ENCODE measurements at regions not wholly inside any gene's neighbourhood (a gene's known extent, or its start where the extent isn't known, plus 50 kb on each side); places are given as distances from the start of the nearest gene placed in this dataset.
A peak's percentile ranks its signal among the peaks of the same experiment; 100 is the strongest.

DNA sequence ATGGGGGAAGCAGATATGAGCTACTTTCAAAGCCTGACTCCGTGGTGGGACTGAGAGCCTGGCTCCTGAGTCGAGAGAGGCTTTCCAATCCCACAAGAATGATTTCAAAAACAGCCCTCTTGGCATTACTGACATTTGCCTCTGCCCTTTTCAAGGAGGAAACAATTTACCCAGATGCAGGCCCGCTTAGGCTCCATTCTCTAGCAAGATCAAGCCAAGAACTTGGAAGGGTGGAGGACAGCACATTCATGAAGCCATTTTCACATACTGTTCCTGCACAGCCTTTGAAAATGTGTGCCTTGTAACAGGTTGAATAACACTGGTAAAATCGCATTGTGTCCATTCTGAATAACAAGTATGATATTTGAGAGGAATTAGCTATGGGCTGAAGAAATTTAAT lies 58.2 kb upstream of the EED start:
- no peak for DNase-seq (ENCODE audit: unreplicated experiment)
- no peaks in the 10 kb centered on the region for H3K27me3 Mint-ChIP-seq (ENCODE audit: insufficient read depth, unreplicated experiment)
- CTCF ChIA-PET, result interaction anchor here (1.0 to 1.4 kb wide), 4 partner anchors 70 to 331 kb away, joined by 3 to 5 read pairs (median 4); partner anchors contain the start of gene CCDC83
- no peaks in the 10 kb centered on the region for H3K36me3 Mint-ChIP-seq (ENCODE audit: insufficient read depth, unreplicated experiment)
- no peak overlapping the region for H3K27ac Mint-ChIP-seq (ENCODE audit: low read depth, unreplicated experiment)
- POLR2A ChIA-PET, result interaction anchor here (0.9 to 1.3 kb wide), 2 partner anchors 11 to 119 kb away, joined by 3 to 4 read pairs; no protein-coding TSS in a partner anchor
- no peak overlapping the region for H3K4me3 Mint-ChIP-seq (ENCODE audit: unreplicated experiment)
- no peak for TF ChIP-seq CTCF (IDR thresholded peaks at IDR 0.05; ENCODE audit: unreplicated experiment)
- intact Hi-C loops (cut with micrococcal nuclease), result no loop called here
- no peaks in the 10 kb centered on the region for H3K4me1 Mint-ChIP-seq (ENCODE audit: insufficient read depth, unreplicated experiment)
- BruUV-seq (replicated peaks), result no TSS peak
- no peaks in the 10 kb centered on the region for H3K9me3 Mint-ChIP-seq (ENCODE audit: unreplicated experiment)

DNA sequence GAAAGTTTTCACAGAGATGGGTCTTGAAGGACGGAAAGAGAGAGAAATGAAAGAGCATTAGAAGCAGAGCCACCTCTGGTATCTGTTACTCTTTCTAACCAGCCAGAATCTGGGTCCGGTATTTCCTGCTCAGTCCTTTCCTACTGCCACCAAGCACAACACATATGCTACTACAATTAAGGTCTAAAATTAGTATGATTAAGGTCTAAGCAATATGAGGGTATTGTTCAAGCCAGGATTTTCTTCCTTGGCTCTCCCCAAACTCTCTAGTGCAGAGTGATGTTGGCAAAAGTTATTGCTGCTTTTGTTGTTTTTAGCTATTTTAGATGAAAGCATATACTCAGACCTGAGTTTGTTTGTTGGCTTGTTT lies 59.2 kb upstream of the EED start:
- POLR2A ChIA-PET, result no interaction called here
- BruUV-seq (replicated peaks), result no TSS peak
- H3K4me1 Mint-ChIP-seq (ENCODE audit: insufficient read depth, unreplicated experiment), result no peaks in the 10 kb centered on the region
- no peaks in the 10 kb centered on the region for H3K27me3 Mint-ChIP-seq (ENCODE audit: insufficient read depth, unreplicated experiment)
- TF ChIP-seq CTCF (IDR thresholded peaks at IDR 0.05; ENCODE audit: unreplicated experiment), result no peak
- intact Hi-C loops (cut with micrococcal nuclease), result no loop called here
- no peaks in the 10 kb centered on the region for H3K36me3 Mint-ChIP-seq (ENCODE audit: insufficient read depth, unreplicated experiment)
- no peak overlapping the region for H3K4me3 Mint-ChIP-seq (ENCODE audit: unreplicated experiment)
- CTCF ChIA-PET, result interaction anchor here (4.2 kb wide), 1 partner anchor 8 kb away, joined by 30 read pairs; no protein-coding TSS in a partner anchor
- no peaks in the 10 kb centered on the region for H3K9me3 Mint-ChIP-seq (ENCODE audit: unreplicated experiment)
- no peak overlapping the region for H3K27ac Mint-ChIP-seq (ENCODE audit: low read depth, unreplicated experiment)
- DNase-seq (ENCODE audit: unreplicated experiment), result no peak

DNA sequence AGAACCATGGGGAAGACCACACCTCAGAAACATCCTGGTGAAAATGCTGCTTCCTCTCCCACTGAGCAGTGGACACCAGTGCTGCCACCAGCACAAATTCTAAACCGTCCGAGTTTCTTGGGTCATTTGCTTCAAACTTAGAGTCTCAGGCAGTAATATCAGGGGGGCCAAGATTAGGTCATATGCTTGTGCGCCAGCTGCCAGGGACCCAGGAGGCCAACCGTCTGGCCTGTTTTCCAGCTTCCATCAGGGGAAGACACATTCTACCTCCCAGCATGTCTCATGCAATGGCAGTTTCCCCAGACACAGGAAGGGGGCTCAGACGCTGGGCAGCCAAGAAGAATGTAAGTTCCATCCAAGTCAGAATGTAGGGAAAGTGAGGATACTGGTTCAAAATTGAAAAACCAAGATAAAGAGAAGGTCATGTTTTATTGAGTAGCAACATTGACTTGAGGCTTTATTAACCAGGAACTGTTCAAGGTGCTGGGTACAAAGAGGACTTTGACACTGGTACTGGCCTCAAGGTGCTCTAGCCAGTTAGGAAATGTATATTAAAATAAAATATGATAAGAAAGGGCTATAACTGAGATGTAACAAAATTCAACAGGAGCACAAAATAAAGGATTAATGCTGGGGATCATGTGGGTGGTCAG lies 59.7 kb upstream of the EED start:
- no peaks in the 10 kb centered on the region for H3K4me1 Mint-ChIP-seq (ENCODE audit: insufficient read depth, unreplicated experiment)
- no TSS peak for BruUV-seq (replicated peaks)
- no peaks in the 10 kb centered on the region for H3K27me3 Mint-ChIP-seq (ENCODE audit: insufficient read depth, unreplicated experiment)
- H3K4me3 Mint-ChIP-seq (ENCODE audit: unreplicated experiment), result no peak overlapping the region
- no peak for DNase-seq (ENCODE audit: unreplicated experiment)
- H3K9me3 Mint-ChIP-seq (ENCODE audit: unreplicated experiment), result no peaks in the 10 kb centered on the region
- ChIA-PET CTCF (interaction anchor here (0.8 to 4.2 kb wide), 4 partner anchors 9 to 143 kb away, joined by 3 to 30 read pairs (median 8); partner anchors contain the start of gene PICALM), POLR2A (interaction anchor here (0.7 to 2.6 kb wide), 3 partner anchors 8 to 24 kb away, joined by 3 to 12 read pairs (median 12); no protein-coding TSS in a partner anchor)
- no peaks in the 10 kb centered on the region for H3K36me3 Mint-ChIP-seq (ENCODE audit: insufficient read depth, unreplicated experiment)
- no peak for TF ChIP-seq CTCF (IDR thresholded peaks at IDR 0.05; ENCODE audit: unreplicated experiment)
- H3K27ac Mint-ChIP-seq (ENCODE audit: low read depth, unreplicated experiment), result no peak overlapping the region
- intact Hi-C loops (cut with micrococcal nuclease), result no loop called here

- CTCF ChIA-PET, result interaction anchor here (0.6 to 4.2 kb wide), 8 partner anchors 9 to 330 kb away, joined by 3 to 30 read pairs (median 4); partner anchors contain the start of gene PICALM
- no peaks in the 10 kb centered on the region for H3K4me1 Mint-ChIP-seq (ENCODE audit: insufficient read depth, unreplicated experiment)
- intact Hi-C loops (cut with micrococcal nuclease), result no loop called here
These were observed 60.9 kb upstream of the EED start for GRCh38 chr11:86183694-86184093.

More at GRCh38 chr11:86183694-86184093, 60.9 kb upstream of the EED start:
- Mint-ChIP-seq H3K27ac (ENCODE audit: low read depth, unreplicated experiment) (no peak overlapping the region), H3K27me3 (ENCODE audit: insufficient read depth, unreplicated experiment) (no peaks in the 10 kb centered on the region), H3K36me3 (ENCODE audit: insufficient read depth, unreplicated experiment) (no peaks in the 10 kb centered on the region), H3K4me3 (ENCODE audit: unreplicated experiment) (no peak overlapping the region), H3K9me3 (ENCODE audit: unreplicated experiment) (no peaks in the 10 kb centered on the region)
- no TSS peak for BruUV-seq (replicated peaks)
- peak; percentile 42 for DNase-seq (ENCODE audit: unreplicated experiment)
- POLR2A ChIA-PET, result interaction anchor here (0.6 to 2.6 kb wide), 5 partner anchors 10 to 575 kb away, joined by 3 to 16 read pairs (median 12); no protein-coding TSS in a partner anchor
- TF ChIP-seq CTCF (IDR thresholded peaks at IDR 0.05; ENCODE audit: unreplicated experiment), result no peak
